Mucosa of descending colon (tissue), 3 donors: ENCODE measurements at regions not wholly inside any gene's neighbourhood (a gene's known extent, or its start where the extent isn't known, plus 50 kb on each side); places are given as distances from the start of the nearest gene placed in this dataset.
A peak's percentile ranks its signal among the peaks of the same experiment; 100 is the strongest.
"Not testable (repeated sequence)": the region's sequence is repeated elsewhere in the genome, so short reads cannot be mapped to it uniquely, and the experiment has no call there.

Experiments
- ATAC-seq: fragments of 200-7000 bp; cut with Tn5 transposase; one replicate; pipeline ENCODE4 v1.9.1; 2020; ENCODE audit warnings: mild to moderate bottlenecking, moderate library complexity
- DNase-seq, 3 donors: peaks; one replicate each; pipeline ENCODE4 v3.0.0-alpha.2; 2020
- H3K36me3 ChIP-seq: fragments of 200-600 bp; one replicate; pipeline ENCODE4 v1.8.0; 2021; ENCODE audit warnings: low read depth, mild to moderate bottlenecking
- H3K4me1 ChIP-seq: fragments of 200-600 bp; one replicate; pipeline ENCODE4 v1.8.0; 2021; ENCODE audit warnings: low read depth, mild to moderate bottlenecking
- H3K4me3 ChIP-seq: fragments of 200-600 bp; one replicate; pipeline ENCODE4 v1.8.0; 2021; ENCODE audit warnings: mild to moderate bottlenecking
- H3K9me3 ChIP-seq: fragments of 200-600 bp; one replicate; pipeline ENCODE4 v1.8.0; 2021; ENCODE audit warnings: mild to moderate bottlenecking
- intact Hi-C, 2 donors: fragments of 100-400 bp; cut with DNase I in 1 of 2; cut with micrococcal nuclease in 1 of 2; formaldehyde crosslinking; loops; one replicate each; pipeline versions ENCODE4 v1.11.0 to v1.11.1; 2022; cut with DNase I, micrococcal nuclease
- TF ChIP-seq, protein P1 (sequence below): fragments of 200-600 bp; IDR thresholded peaks from one replicate; pipeline ENCODE4 v1.8.0; 2022; ENCODE audit warnings: antibody characterized with exemption, mild to moderate bottlenecking
- donor health status: DM: no; HTN: no; CAD: no; lungs with moderate emphysema.
- donor health status: DM: no; HTN: no; CAD: no.
- donor health status: DM: no; HTN: yes; CAD: no.

DNA sequence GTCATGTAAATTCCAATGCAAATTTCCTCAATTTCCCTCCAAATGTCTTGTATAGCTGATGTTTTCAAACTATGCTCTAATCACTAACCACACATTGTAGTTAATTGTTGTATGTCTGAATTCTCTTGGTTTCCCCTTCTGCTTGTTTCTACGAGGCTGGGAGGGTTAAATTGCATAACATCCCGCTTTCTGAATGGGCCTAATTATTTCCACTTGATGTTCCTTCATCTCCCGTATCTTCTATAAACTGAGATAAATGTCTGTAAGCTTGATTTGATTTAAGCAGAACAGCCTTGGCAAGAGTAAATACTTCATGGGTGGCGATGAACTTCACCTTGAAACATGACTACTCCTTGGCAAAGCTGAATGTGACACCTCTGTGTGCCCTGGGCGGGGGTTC is 72.2 kb downstream of the SERINC2 start:
- H3K36me3 ChIP-seq, result no peaks in the 10 kb centered on the region
- intact Hi-C loops, result no loop called here
- no peak overlapping the region for H3K4me3 ChIP-seq
- TF ChIP-seq, protein P1, sequence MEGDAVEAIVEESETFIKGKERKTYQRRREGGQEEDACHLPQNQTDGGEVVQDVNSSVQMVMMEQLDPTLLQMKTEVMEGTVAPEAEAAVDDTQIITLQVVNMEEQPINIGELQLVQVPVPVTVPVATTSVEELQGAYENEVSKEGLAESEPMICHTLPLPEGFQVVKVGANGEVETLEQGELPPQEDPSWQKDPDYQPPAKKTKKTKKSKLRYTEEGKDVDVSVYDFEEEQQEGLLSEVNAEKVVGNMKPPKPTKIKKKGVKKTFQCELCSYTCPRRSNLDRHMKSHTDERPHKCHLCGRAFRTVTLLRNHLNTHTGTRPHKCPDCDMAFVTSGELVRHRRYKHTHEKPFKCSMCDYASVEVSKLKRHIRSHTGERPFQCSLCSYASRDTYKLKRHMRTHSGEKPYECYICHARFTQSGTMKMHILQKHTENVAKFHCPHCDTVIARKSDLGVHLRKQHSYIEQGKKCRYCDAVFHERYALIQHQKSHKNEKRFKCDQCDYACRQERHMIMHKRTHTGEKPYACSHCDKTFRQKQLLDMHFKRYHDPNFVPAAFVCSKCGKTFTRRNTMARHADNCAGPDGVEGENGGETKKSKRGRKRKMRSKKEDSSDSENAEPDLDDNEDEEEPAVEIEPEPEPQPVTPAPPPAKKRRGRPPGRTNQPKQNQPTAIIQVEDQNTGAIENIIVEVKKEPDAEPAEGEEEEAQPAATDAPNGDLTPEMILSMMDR, result no peak
- H3K4me1 ChIP-seq, result peaks cover 8% of the 10 kb centered on the region
- H3K9me3 ChIP-seq, result no peaks in the 10 kb centered on the region
- DNase-seq, result no peak
- ATAC-seq, result no peak

DNA sequence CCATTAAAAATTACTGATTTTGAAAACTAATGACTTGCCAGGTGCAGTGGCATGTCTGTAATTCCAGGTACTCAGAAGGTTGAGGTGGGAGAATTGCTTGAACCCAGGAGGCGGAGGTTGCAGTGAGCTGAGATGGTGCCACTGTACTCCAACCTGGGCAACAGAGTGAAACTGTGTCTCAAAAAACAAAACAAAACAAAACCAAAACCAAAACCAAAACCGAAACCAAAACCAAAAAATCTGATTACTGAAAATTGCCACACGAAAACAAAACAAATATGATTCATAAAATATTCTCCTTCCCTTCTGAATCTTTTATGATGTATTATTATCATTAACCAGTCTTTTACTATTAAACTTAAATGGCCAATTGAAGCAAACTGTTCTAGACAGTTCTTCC is 74.1 kb downstream of the SERINC2 start:
- DNase-seq (no peak), ATAC-seq (no peak)
- intact Hi-C loops, result no loop called here
- no peak overlapping the region for H3K4me3 ChIP-seq
- H3K9me3 ChIP-seq, result no peaks in the 10 kb centered on the region
- no peaks in the 10 kb centered on the region for H3K36me3 ChIP-seq
- TF ChIP-seq, protein P1, result no peak
- H3K4me1 ChIP-seq, result no peaks in the 10 kb centered on the region

DNA sequence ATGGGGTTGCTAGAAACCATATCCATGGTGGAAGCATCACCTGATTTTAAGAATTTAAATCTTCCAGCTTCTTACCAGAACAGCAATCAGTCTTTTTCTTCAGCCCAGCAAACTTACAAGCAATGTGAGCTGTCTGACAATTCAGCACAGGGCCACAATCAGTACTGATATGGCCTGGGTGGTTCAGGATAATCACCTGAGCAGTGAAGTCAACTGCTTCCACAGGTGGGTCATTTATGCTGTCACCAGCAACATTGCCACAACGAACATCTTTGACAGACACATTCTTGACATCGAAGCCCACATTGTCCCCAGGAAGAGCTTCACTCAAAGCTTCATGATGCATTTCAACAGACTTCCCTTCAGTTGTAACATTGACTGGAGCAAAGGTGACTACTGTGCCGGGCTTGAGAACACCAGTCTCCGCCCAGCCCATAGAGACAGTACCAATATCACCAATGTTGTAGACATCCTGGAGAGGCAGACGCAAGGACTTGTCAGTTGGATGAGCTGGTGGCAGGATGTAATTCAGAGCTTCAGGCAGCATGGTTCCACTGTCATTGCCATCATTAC is 74.8 kb downstream of the SERINC2 start:
- ATAC-seq (peak; percentile 57), DNase-seq (no peak)
- intact Hi-C loops, result no loop called here
- TF ChIP-seq, protein P1, result no peak
- Histone ChIP-seq H3K4me3 (no peak overlapping the region), H3K4me1 (no peaks in the 10 kb centered on the region), H3K9me3 (no peaks in the 10 kb centered on the region), H3K36me3 (no peaks in the 10 kb centered on the region)

DNA sequence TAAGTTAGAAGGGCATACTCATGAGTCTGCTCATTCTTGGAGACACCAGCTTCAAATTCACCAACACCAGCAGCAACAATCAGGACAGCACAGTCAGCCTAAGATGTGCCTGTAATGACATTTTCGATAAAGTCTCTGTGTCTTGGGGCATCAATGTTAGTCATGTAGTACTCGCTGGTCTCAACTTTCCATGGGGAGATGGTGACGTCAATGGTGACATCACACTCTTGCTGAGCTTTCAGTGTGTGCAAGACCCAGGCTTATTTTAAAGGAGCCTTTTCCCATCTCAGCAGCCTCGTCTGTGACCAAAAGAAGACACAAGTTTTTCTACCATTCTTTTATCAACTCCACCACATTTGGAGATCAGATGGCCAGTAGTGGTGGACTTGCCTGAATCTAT is 75.5 kb downstream of the SERINC2 start:
- DNase-seq, result no peak
- intact Hi-C loops, result no loop called here
- Histone ChIP-seq H3K4me1 (no peaks in the 10 kb centered on the region), H3K9me3 (no peaks in the 10 kb centered on the region), H3K36me3 (no peaks in the 10 kb centered on the region), H3K4me3 (no peak overlapping the region)
- TF ChIP-seq, protein P1, result no peak
- ATAC-seq, result no peak

DNA sequence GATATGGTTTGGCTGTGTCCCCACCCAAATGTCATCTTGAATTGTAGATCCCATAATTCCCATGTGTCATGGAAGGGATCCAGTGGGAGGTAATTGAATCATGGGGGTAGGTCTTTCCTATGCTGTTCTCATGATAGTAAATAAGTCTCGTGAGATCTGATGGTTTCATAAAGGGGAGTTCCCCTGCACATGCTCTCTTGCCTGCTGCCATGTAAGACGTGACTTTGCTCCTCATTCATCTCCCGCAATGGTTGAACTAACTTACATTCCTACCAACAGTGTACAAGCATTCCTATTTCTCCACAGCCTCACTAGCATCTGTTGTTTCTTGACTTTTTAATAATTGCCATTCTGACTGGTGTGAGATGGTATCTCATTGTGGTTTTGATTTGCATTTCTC is 76.6 kb downstream of the SERINC2 start:
- H3K4me1 ChIP-seq, H3K4me3 ChIP-seq, H3K9me3 ChIP-seq, DNase-seq, H3K36me3 ChIP-seq, ATAC-seq, intact Hi-C loops: not testable (repeated sequence)

DNA sequence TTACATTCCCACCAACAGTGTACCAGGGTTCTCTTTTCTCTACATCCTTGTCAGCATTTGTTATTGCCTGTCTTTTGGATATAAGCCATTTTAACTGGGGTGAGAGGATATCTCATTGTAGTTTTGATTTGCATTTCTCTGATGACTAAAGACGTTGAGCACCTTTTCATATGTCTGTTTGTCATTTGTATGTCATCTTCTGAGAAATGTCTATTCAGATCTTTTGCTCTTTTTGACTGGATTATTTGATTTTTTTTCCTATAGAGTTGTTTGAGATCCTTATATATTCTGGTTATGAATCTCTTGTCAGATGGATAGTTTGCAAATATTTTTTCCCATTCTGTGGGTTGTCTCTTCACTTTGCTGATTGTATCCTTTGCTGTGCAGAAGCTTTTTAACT is 77.6 kb downstream of the SERINC2 start:
- H3K9me3 ChIP-seq, H3K4me1 ChIP-seq, intact Hi-C loops, DNase-seq, ATAC-seq, H3K4me3 ChIP-seq, H3K36me3 ChIP-seq: not testable (repeated sequence)

DNA sequence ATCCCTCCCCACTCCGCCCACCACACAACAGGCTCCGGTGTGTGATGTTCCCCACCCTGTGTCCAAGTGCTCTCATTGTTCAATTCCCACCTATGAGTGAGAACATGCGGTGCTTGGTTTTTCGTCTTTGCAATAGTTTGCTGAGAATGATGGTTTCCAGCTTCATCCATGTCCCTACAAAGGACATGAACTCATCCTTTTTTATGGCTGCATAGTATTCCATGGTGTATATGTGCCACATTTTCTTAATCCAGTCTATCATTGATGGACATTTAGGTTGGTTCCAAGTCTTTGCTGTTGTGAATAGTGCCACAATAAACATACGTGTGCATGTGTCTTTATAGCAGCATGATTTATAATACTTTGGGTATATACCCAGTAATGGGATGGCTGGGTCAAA is 81.0 kb upstream of the TINAGL1 start:
- H3K36me3 ChIP-seq, H3K4me1 ChIP-seq, H3K9me3 ChIP-seq, H3K4me3 ChIP-seq, DNase-seq, ATAC-seq, intact Hi-C loops: not testable (repeated sequence)

DNA sequence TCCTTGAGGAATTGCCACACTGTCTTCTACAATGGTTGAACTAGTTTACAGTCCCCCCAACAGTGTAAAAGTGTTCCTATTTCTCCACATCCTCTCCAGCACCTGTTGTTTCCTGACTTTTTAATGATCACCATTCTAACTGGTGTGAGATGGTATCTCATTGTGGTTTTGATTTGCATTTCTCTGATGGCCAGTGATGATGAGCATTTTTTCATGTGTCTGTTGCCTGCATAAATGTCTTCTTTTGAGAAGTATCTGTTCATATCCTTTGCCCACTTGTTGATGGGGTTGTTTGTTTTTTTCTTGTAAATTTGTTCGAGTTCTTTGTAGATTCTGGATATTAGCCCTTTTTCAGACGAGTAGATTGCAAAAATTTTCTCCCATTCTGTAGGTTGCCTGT is 80.5 kb upstream of the TINAGL1 start:
- H3K4me3 ChIP-seq, intact Hi-C loops, ATAC-seq, DNase-seq, H3K9me3 ChIP-seq, H3K4me1 ChIP-seq, H3K36me3 ChIP-seq: not testable (repeated sequence)
